WTC11 (cell line): ENCODE measurements at regions not wholly inside any gene's neighbourhood (a gene's known extent, or its start where the extent isn't known, plus 50 kb on each side); places are given as distances from the start of the nearest gene placed in this dataset.

ENCODE experiments used
- TF ChIP-seq, protein P1 (sequence below): fragments of 200-600 bp; IDR thresholded peaks from 2 replicates; pipeline ENCODE4 v1.8.0; 2022; ENCODE audit warnings: antibody characterized with exemption
- TF ChIP-seq, protein P2 (sequence below): sonication (generic); formaldehyde crosslinking; IDR thresholded peaks from 2 replicates; pipeline ENCODE4 v1.8.1; 2022; ENCODE audit warnings: missing genetic modification reagents, borderline replicate concordance

DNA sequence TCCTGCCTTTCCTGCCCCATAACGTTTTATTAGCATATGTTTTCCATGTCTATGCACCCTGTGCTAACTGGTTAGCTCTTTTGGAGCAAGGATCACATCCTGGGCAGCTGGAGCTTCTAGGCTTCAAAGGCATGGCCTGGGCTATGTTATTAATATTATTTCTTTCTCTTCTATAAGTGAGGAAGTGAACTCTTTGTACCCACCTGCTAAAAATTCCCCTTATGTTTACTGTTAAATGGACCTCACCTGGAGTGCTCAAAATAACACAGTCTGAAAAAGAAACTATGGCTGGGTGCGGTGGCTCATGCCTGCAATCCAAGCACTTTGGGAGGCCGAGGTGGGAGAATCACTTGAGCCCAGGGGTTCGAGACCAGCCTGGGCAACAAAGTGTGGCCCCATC, 97.8 kb downstream of the TNFAIP3 start:
- TF ChIP-seq, protein P1, sequence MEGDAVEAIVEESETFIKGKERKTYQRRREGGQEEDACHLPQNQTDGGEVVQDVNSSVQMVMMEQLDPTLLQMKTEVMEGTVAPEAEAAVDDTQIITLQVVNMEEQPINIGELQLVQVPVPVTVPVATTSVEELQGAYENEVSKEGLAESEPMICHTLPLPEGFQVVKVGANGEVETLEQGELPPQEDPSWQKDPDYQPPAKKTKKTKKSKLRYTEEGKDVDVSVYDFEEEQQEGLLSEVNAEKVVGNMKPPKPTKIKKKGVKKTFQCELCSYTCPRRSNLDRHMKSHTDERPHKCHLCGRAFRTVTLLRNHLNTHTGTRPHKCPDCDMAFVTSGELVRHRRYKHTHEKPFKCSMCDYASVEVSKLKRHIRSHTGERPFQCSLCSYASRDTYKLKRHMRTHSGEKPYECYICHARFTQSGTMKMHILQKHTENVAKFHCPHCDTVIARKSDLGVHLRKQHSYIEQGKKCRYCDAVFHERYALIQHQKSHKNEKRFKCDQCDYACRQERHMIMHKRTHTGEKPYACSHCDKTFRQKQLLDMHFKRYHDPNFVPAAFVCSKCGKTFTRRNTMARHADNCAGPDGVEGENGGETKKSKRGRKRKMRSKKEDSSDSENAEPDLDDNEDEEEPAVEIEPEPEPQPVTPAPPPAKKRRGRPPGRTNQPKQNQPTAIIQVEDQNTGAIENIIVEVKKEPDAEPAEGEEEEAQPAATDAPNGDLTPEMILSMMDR, result no peak
- TF ChIP-seq, protein P2, sequence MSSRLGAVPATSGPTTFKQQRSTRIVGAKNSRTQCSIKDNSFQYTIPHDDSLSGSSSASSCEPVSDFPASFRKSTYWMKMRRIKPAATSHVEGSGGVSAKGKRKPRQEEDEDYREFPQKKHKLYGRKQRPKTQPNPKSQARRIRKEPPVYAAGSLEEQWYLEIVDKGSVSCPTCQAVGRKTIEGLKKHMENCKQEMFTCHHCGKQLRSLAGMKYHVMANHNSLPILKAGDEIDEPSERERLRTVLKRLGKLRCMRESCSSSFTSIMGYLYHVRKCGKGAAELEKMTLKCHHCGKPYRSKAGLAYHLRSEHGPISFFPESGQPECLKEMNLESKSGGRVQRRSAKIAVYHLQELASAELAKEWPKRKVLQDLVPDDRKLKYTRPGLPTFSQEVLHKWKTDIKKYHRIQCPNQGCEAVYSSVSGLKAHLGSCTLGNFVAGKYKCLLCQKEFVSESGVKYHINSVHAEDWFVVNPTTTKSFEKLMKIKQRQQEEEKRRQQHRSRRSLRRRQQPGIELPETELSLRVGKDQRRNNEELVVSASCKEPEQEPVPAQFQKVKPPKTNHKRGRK (CRISPR knock-in tag), result no peak
